OCI-LY3 (cell line): ENCODE measurements at regions not wholly inside any gene's neighbourhood (a gene's known extent, or its start where the extent isn't known, plus 50 kb on each side); places are given as distances from the start of the nearest gene placed in this dataset.

ENCODE experiments used
- EZH2phosphoT487 ChIP-seq: fragments of 200-600 bp; shearing (Covaris generic); IDR thresholded peaks from 2 replicates; pipeline ENCODE4 v1.6.1; 2018; ENCODE audit warnings: antibody characterized with exemption, mixed run types, low read depth
- TF ChIP-seq, protein P1 (sequence below): fragments of 200-600, 300-600 bp; sonication (generic); IDR thresholded peaks from 2 replicates; pipeline ENCODE4 v1.5.1; 2014; ENCODE audit warnings: antibody characterized with exemption, low read length, low read depth

DNA sequence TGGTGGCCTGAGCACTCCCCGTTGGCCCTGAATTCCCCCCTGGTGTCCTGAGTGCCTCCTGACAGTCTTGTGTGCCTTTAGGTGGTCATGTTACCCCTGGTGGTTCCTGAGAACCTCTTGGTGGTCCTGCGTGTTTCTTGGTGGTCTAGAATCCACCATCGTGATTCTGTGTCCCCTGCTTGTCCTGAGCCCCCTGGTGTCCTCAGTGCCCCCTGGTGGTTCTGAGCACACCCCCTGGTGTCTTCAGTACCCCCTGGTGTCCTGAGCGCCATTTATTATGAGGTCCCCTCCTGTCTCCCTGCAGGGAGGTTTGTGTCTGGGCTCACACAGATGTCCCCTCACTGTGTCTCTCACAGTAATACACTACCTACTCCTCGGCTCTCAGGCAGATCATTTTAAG lies 61.3 kb upstream of the MAL start:
- TF ChIP-seq, protein P1, sequence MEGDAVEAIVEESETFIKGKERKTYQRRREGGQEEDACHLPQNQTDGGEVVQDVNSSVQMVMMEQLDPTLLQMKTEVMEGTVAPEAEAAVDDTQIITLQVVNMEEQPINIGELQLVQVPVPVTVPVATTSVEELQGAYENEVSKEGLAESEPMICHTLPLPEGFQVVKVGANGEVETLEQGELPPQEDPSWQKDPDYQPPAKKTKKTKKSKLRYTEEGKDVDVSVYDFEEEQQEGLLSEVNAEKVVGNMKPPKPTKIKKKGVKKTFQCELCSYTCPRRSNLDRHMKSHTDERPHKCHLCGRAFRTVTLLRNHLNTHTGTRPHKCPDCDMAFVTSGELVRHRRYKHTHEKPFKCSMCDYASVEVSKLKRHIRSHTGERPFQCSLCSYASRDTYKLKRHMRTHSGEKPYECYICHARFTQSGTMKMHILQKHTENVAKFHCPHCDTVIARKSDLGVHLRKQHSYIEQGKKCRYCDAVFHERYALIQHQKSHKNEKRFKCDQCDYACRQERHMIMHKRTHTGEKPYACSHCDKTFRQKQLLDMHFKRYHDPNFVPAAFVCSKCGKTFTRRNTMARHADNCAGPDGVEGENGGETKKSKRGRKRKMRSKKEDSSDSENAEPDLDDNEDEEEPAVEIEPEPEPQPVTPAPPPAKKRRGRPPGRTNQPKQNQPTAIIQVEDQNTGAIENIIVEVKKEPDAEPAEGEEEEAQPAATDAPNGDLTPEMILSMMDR, result no peak
- TF ChIP-seq EZH2phosphoT487, result no peak
